Kidney (tissue), 13 donors: ENCODE measurements at regions not wholly inside any gene's neighbourhood (a gene's known extent, or its start where the extent isn't known, plus 50 kb on each side); places are given as distances from the start of the nearest gene placed in this dataset.

Experiments used
- DNase-seq, 5 donors: peaks; one replicate each; pipeline ENCODE4 v3.0.0-alpha.2; 2013 to 2020
- FAIRE-seq: peaks from 2 replicates; lab custom pipeline; 2012; peaks lifted over from hg19 to GRCh38; lab: Jason Lieb, UNC
- H3K27ac ChIP-seq, 2 donors: one replicate each; pipeline ENCODE4 v1.7.0; 2013; ENCODE audit warnings: low read depth in 2 of 2, low read length in 2 of 2, inconsistent platforms in 1 of 2
- H3K27me3 ChIP-seq: one replicate; pipeline ENCODE4 v1.7.1; 2013; ENCODE audit warnings: low read length, inconsistent platforms; ENCODE audit not compliant: control insufficient read depth, insufficient read depth
- H3K36me3 ChIP-seq, 3 donors: one replicate each; pipeline versions ENCODE4 v1.7.0 to v1.7.1; 2013; ENCODE audit warnings: low read length in 3 of 3, control low read depth in 1 of 3, inconsistent platforms in 1 of 3; ENCODE audit not compliant: insufficient read depth in 3 of 3, control insufficient read depth in 2 of 3
- H3K4me1 ChIP-seq, 3 donors: one replicate each; pipeline versions ENCODE4 v1.7.0 to v1.7.1; 2013; ENCODE audit warnings: low read length in 3 of 3, inconsistent platforms in 1 of 3, low read depth in 1 of 3; ENCODE audit not compliant: control insufficient read depth in 2 of 3, insufficient read depth in 2 of 3
- H3K4me3 ChIP-seq, 3 donors: one replicate each; pipeline versions ENCODE4 v1.7.0 to v1.8.1; 2013; ENCODE audit warnings: low read length in 3 of 3, control low read depth in 1 of 3, inconsistent platforms in 1 of 3
- H3K9ac ChIP-seq, 3 donors: one replicate each; pipeline versions ENCODE4 v1.7.0 to v1.7.1; 2013; ENCODE audit warnings: low read length in 3 of 3, control low read depth in 1 of 3, inconsistent platforms in 1 of 3
- H3K9me3 ChIP-seq, 3 donors: one replicate each; pipeline versions ENCODE4 v1.7.0 to v1.7.1; 2013; ENCODE audit warnings: low read length in 3 of 3, control low read depth in 1 of 3, inconsistent platforms in 1 of 3; ENCODE audit not compliant: control insufficient read depth in 2 of 3, insufficient read depth in 1 of 3
- intact Hi-C: fragments of 100-400 bp; cut with DNase I; formaldehyde crosslinking; loops from one replicate; pipeline ENCODE4 v1.11.1; 2022
- TF ChIP-seq, protein P1 (sequence below): IDR thresholded peaks from 3 replicates; pipeline ENCODE4 v1.5.1; 2012; ENCODE audit warnings: mild to moderate bottlenecking, moderate library complexity, borderline replicate concordance; ENCODE audit not compliant: insufficient read depth; ENCODE audit errors: extremely low read depth
- donor health status: control.
- donor health status: control.
- donor health status: control.
- donor health status: control.
- donor health status: control.
- donor health status: DM: yes; HTN: yes; CAD: no.
- donor health status: Normal renal cell carcinoma (clear cell type).

- Histone ChIP-seq H3K4me3 (no peak overlapping the region), H3K36me3 (no peaks in the 10 kb centered on the region), H3K9ac (no peak overlapping the region), H3K27me3 (no peaks in the 10 kb centered on the region), H3K27ac (no peak overlapping the region), H3K9me3 (no peaks in the 10 kb centered on the region), H3K4me1 (no peaks in the 10 kb centered on the region)
- DNase-seq (no peak), FAIRE-seq (no peak)
- TF ChIP-seq, protein P1, sequence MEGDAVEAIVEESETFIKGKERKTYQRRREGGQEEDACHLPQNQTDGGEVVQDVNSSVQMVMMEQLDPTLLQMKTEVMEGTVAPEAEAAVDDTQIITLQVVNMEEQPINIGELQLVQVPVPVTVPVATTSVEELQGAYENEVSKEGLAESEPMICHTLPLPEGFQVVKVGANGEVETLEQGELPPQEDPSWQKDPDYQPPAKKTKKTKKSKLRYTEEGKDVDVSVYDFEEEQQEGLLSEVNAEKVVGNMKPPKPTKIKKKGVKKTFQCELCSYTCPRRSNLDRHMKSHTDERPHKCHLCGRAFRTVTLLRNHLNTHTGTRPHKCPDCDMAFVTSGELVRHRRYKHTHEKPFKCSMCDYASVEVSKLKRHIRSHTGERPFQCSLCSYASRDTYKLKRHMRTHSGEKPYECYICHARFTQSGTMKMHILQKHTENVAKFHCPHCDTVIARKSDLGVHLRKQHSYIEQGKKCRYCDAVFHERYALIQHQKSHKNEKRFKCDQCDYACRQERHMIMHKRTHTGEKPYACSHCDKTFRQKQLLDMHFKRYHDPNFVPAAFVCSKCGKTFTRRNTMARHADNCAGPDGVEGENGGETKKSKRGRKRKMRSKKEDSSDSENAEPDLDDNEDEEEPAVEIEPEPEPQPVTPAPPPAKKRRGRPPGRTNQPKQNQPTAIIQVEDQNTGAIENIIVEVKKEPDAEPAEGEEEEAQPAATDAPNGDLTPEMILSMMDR, result no peak
- intact Hi-C loops, result no loop called here
Observed at GRCh38 chr14:39912192-39913100, 480.2 kb upstream of the FBXO33 start.

GRCh38 chr14:39897657-39898056, 465.4 kb upstream of the FBXO33 start:
- H3K4me3 ChIP-seq, result no peak overlapping the region
- H3K9me3 ChIP-seq, result no peaks in the 10 kb centered on the region
- no peaks in the 10 kb centered on the region for H3K4me1 ChIP-seq
- no peak overlapping the region for H3K27ac ChIP-seq
- DNase-seq (no peak), FAIRE-seq (no peak)
- no peaks in the 10 kb centered on the region for H3K27me3 ChIP-seq
- H3K36me3 ChIP-seq, result no peaks in the 10 kb centered on the region
- intact Hi-C loops, result no loop called here
- no peak overlapping the region for H3K9ac ChIP-seq
- TF ChIP-seq, protein P1, result no peak

- intact Hi-C loops, result no loop called here
- H3K4me3 ChIP-seq, result no peak overlapping the region
- TF ChIP-seq, protein P1, result no peak
- peaks cover 0 to 19% (median 0%) of the 10 kb centered on the region in 3 donors for H3K9me3 ChIP-seq
- DNase-seq, result no peak
- no peaks in the 10 kb centered on the region for H3K4me1 ChIP-seq
- H3K9ac ChIP-seq, result no peak overlapping the region
- no peaks in the 10 kb centered on the region for H3K36me3 ChIP-seq
- FAIRE-seq, result no peak
- H3K27ac ChIP-seq, result no peak overlapping the region
- no peaks in the 10 kb centered on the region for H3K27me3 ChIP-seq
Observed at GRCh38 chr14:39890026-39890425, 457.8 kb upstream of the FBXO33 start.
